GM19397 (cell line): ENCODE measurements at regions not wholly inside any gene's neighbourhood (a gene's known extent, or its start where the extent isn't known, plus 50 kb on each side); places are given as distances from the start of the nearest gene placed in this dataset.
"Not testable (repeated sequence)": the region's sequence is repeated elsewhere in the genome, so short reads cannot be mapped to it uniquely, and the experiment has no call there.

Source experiments
- ATAC-seq: cut with Tn5 transposase; IDR thresholded peaks from one replicate; pipeline ENCODE4 v1.9.1; 2021; ENCODE audit warnings: mild to moderate bottlenecking, moderate library complexity; ENCODE audit not compliant: unreplicated experiment

- ATAC-seq, result no peak
Observed at GRCh38 chr13:83019986-83020385, 862.3 kb downstream of the SLITRK1 start.

GRCh38 chr13:83009987-83010386 lies 872.3 kb downstream of the SLITRK1 start:
- no peak for ATAC-seq

GRCh38 chr13:83008212-83008929 lies 873.9 kb downstream of the SLITRK1 start:
- ATAC-seq, result no peak

- no peak for ATAC-seq
Observed at GRCh38 chr13:83007226-83007625, 875.0 kb downstream of the SLITRK1 start.

- no peak for ATAC-seq
Observed at GRCh38 chr13:83003185-83003584, 879.1 kb downstream of the SLITRK1 start.

GRCh38 chr13:82993417-82993816 lies 888.9 kb downstream of the SLITRK1 start:
- no peak for ATAC-seq

GRCh38 chr13:82976499-82976898 lies 905.8 kb downstream of the SLITRK1 start:
- no peak for ATAC-seq

- no peak for ATAC-seq
Observed at GRCh38 chr13:82963226-82964099, 918.8 kb downstream of the SLITRK1 start.

- no peak for ATAC-seq
Observed at GRCh38 chr13:82962397-82962796, 919.9 kb downstream of the SLITRK1 start.

GRCh38 chr13:82961757-82962156 lies 920.5 kb downstream of the SLITRK1 start:
- ATAC-seq, result no peak

- not testable (repeated sequence) for ATAC-seq
Observed at GRCh38 chr13:82952336-82952735, 929.9 kb downstream of the SLITRK1 start.

GRCh38 chr13:82947683-82948082 lies 934.6 kb downstream of the SLITRK1 start:
- no peak for ATAC-seq

- no peak for ATAC-seq
Observed at GRCh38 chr13:82947191-82947621, 935.1 kb downstream of the SLITRK1 start.

GRCh38 chr13:82938644-82939043 lies 943.6 kb downstream of the SLITRK1 start:
- no peak for ATAC-seq

- no peak for ATAC-seq
Observed at GRCh38 chr13:82934000-82934399, 948.3 kb downstream of the SLITRK1 start.

- ATAC-seq, result no peak
Observed at GRCh38 chr13:82925114-82925513, 957.2 kb downstream of the SLITRK1 start.

GRCh38 chr13:82917984-82918383 lies 964.3 kb downstream of the SLITRK1 start:
- ATAC-seq, result no peak

- no peak for ATAC-seq
Observed at GRCh38 chr13:82912564-82912963, 969.7 kb downstream of the SLITRK1 start.

GRCh38 chr13:82905071-82905470 lies 977.2 kb downstream of the SLITRK1 start:
- no peak for ATAC-seq

GRCh38 chr13:82900453-82900852 lies 981.8 kb downstream of the SLITRK1 start:
- no peak for ATAC-seq

GRCh38 chr13:82898586-82898985 lies 983.7 kb downstream of the SLITRK1 start:
- ATAC-seq, result no peak

- no peak for ATAC-seq
Observed at GRCh38 chr13:82879921-82880320, 1002.4 kb downstream of the SLITRK1 start.
